Vagina (tissue), 2 donors: ENCODE measurements at regions not wholly inside any gene's neighbourhood (a gene's known extent, or its start where the extent isn't known, plus 50 kb on each side); places are given as distances from the start of the nearest gene placed in this dataset.

Source experiments
- CTCF ChIP-seq, 3 experiments: fragments of 450-650 bp in 2 of 3; fragments of 200-600 bp in 1 of 3; sonication (generic) in 1 of 3; IDR thresholded peaks; one replicate each; pipeline ENCODE4 v1.5.1; 2017 to 2019; ENCODE audit warnings: antibody characterized with exemption in 3 of 3, mild to moderate bottlenecking in 2 of 3, moderate library complexity in 2 of 3
- POLR2A ChIP-seq, 2 donors: fragments of 450-650 bp; IDR thresholded peaks; one replicate each; pipeline ENCODE4 v1.6.1; 2017; ENCODE audit warnings: antibody characterized with exemption in 2 of 2, mild to moderate bottlenecking in 2 of 2, moderate library complexity in 2 of 2
- POLR2AphosphoS5 ChIP-seq, 2 donors: sonication (generic); formaldehyde crosslinking; IDR thresholded peaks; one replicate each; pipeline ENCODE4 v1.9.0; 2017; ENCODE audit warnings: antibody characterized with exemption in 2 of 2, mild to moderate bottlenecking in 2 of 2, low read depth in 1 of 2; ENCODE audit not compliant: insufficient read depth in 1 of 2

- TF ChIP-seq CTCF (IDR thresholded peaks at IDR 0.05) (no peak), POLR2A (IDR thresholded peaks at IDR 0.05) (no peak), POLR2AphosphoS5 (IDR thresholded peaks at IDR 0.05; ENCODE audit: insufficient read depth in 1 of 2, low read depth in 1 of 2) (no peak)
These were observed 169.3 kb downstream of the ACKR3 start for GRCh38 chr2:236738896-236739295.
